DMS114 treated with DMSO at 0.1 percent for 48 hours (cell line): ENCODE measurements at regions not wholly inside any gene's neighbourhood (a gene's known extent, or its start where the extent isn't known, plus 50 kb on each side); places are given as distances from the start of the nearest gene placed in this dataset.

Source experiments
- DNase-seq: peaks from one replicate; lab custom pipeline; 2025; ENCODE audit not compliant: unreplicated experiment; lab: John Stamatoyannopoulos, UW

- DNase-seq, result no peak
Observed at GRCh38 chr9:27991221-27991620, 417.9 kb upstream of the C9orf72 start.

GRCh38 chr9:28001096-28001495, 427.8 kb upstream of the C9orf72 start:
- DNase-seq, result no peak

GRCh38 chr9:28004900-28005299, 431.6 kb upstream of the C9orf72 start:
- DNase-seq, result no peak

GRCh38 chr9:28005779-28006178, 432.5 kb upstream of the C9orf72 start:
- DNase-seq, result no peak

- no peak for DNase-seq
Observed at GRCh38 chr9:28007097-28007817, 434.0 kb upstream of the C9orf72 start.

- DNase-seq, result no peak
Observed at GRCh38 chr9:28014212-28014611, 440.9 kb upstream of the C9orf72 start.

- no peak for DNase-seq
Observed at GRCh38 chr9:28024676-28025075, 451.4 kb upstream of the C9orf72 start.

GRCh38 chr9:28025186-28025585, 451.9 kb upstream of the C9orf72 start:
- no peak for DNase-seq

GRCh38 chr9:28031521-28032267, 458.4 kb upstream of the C9orf72 start:
- DNase-seq, result no peak

- no peak for DNase-seq
Observed at GRCh38 chr9:28032268-28032590, 458.9 kb upstream of the C9orf72 start.

- DNase-seq, result no peak
Observed at GRCh38 chr9:28034242-28034641, 461.0 kb upstream of the C9orf72 start.

- no peak for DNase-seq
Observed at GRCh38 chr9:28037968-28038367, 464.7 kb upstream of the C9orf72 start.

- no peak for DNase-seq
Observed at GRCh38 chr9:28045051-28045450, 471.8 kb upstream of the C9orf72 start.

- no peak for DNase-seq
Observed at GRCh38 chr9:28050046-28050445, 476.8 kb upstream of the C9orf72 start.

- no peak for DNase-seq
Observed at GRCh38 chr9:28050941-28051340, 477.7 kb upstream of the C9orf72 start.

GRCh38 chr9:28051559-28052503, 478.6 kb upstream of the C9orf72 start:
- DNase-seq, result no peak

GRCh38 chr9:28053096-28053777, 480.0 kb upstream of the C9orf72 start:
- DNase-seq, result no peak

- no peak for DNase-seq
Observed at GRCh38 chr9:28056006-28056405, 482.7 kb upstream of the C9orf72 start.

- no peak for DNase-seq
Observed at GRCh38 chr9:28056466-28056865, 483.2 kb upstream of the C9orf72 start.

GRCh38 chr9:28059192-28059591, 485.9 kb upstream of the C9orf72 start:
- no peak for DNase-seq

GRCh38 chr9:28064241-28064815, 491.0 kb upstream of the C9orf72 start:
- DNase-seq, result no peak
